ENCODE measurements at regions not wholly inside any gene's neighbourhood (a gene's known extent, or its start where the extent isn't known, plus 50 kb on each side); places are given as distances from the start of the nearest gene placed in this dataset.
"Not testable (repeated sequence)": the region's sequence is repeated elsewhere in the genome, so short reads cannot be mapped to it uniquely, and the experiment has no call there.

DNA sequence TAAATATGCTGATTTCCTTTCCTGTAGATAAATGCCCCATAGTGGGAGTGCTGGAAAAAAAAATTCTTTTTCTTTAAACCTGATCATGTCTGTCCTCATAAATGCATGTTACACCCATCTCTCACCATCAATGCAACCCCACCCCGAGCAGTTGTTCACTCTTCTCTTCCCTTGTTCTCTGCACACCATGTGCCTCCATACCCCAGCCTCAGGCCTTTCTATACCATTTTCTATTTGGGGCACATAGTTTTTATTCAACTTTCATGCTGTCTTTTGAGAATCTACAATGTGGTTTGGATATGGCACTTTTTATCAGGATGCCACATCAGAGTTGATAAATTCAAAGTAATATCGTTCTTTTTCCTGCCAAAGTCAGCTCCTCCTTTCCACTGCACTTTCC is 202.6 kb downstream of the POTED start:
- DNase-seq (ENCODE audit: low spot score) = not testable (repeated sequence)

DNA sequence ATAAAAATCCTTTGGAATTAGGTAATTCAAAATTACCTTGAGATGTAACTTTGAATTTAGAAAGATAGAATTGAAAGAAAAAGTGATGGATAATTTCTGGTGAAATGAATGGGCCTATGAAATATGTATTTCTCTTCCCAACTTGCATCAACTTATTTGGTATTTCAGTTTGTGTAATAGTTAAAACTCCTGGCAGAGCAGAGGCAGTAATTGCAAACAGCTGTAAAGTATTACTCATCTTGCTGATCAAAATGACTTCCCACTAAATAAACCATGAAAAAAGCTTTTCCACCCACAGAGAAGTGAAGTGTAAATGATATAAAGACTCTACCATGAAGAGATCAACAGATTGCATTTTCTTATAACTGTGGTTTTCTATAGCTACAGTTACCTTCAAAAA is 201.0 kb downstream of the POTED start:
- DNase-seq (ENCODE audit: low spot score) = not testable (repeated sequence)

- DNase-seq (ENCODE audit: low spot score) = not testable (repeated sequence)
These were observed 196.9 kb downstream of the POTED start for GRCh38 chr21:13806444-13806843.

DNA sequence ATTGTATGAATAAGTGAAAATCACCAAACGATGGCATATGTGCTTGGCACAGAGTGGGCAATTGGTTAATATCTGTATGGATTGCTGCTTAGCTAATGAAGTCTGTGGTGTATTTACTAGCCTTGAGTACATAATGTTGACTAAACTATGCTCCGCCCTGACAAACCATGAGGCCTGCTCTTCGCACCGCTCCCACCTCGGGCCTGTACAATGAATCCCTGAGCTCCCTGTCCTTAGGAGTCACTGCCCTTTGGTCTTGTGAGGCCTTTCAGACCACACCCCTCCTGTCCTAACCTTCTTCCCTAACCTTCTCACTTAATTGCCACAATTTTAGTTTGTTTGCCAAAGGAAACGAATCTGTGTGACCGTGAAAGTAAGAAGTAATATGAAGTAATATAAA is 193.2 kb downstream of the POTED start:
- DNase-seq (ENCODE audit: low spot score) = not testable (repeated sequence)

Data from LoVo (cell line).